Cardiac muscle cell (in vitro differentiated cells and primary cell): ENCODE measurements at regions not wholly inside any gene's neighbourhood (a gene's known extent, or its start where the extent isn't known, plus 50 kb on each side); places are given as distances from the start of the nearest gene placed in this dataset.

ENCODE experiments used
- DNase-seq, 2 donors: peaks; one replicate each; pipeline versions ENCODE4 v3.0.0 to v3.0.0-alpha.2; 2010 to 2017; ENCODE audit warnings: low read depth in 1 of 2, low spot score in 1 of 2
- H3K27ac ChIP-seq: fragments of 200-600 bp; sonication (generic); 2 replicates; pipeline ENCODE4 v1.5.1; 2016
- H3K27me3 ChIP-seq: fragments of 200-600 bp; sonication (generic); 2 replicates; pipeline ENCODE4 v1.6.0; 2016; ENCODE audit warnings: control low read depth
- H3K36me3 ChIP-seq: fragments of 200-600 bp; sonication (generic); 2 replicates; pipeline ENCODE4 v1.5.1; 2016; ENCODE audit warnings: control low read depth
- H3K4me1 ChIP-seq: fragments of 200-600 bp; sonication (generic); 2 replicates; pipeline ENCODE4 v1.8.1; 2017; ENCODE audit warnings: low read depth, mild to moderate bottlenecking, mixed run types
- H3K4me3 ChIP-seq: fragments of 200-600 bp; sonication (generic); 2 replicates; pipeline ENCODE4 v1.5.1; 2016; ENCODE audit warnings: mild to moderate bottlenecking
- H3K9me3 ChIP-seq: fragments of 200-600 bp; sonication (generic); 2 replicates; pipeline ENCODE4 v1.5.1; 2017; ENCODE audit warnings: low read depth, mild to moderate bottlenecking, control low read depth
- TF ChIP-seq, protein P1 (sequence below): IDR thresholded peaks from 2 replicates; pipeline ENCODE4 v1.5.1; 2012; ENCODE audit warnings: low read depth, mild to moderate bottlenecking, low read length

- peaks cover 34% of the 10 kb centered on the region for H3K27me3 ChIP-seq
- H3K27ac ChIP-seq = no peak overlapping the region
- no peaks in the 10 kb centered on the region for H3K36me3 ChIP-seq
- DNase-seq = no peak
- no peak overlapping the region for H3K4me3 ChIP-seq
- H3K4me1 ChIP-seq = no peaks in the 10 kb centered on the region
- H3K9me3 ChIP-seq = no peaks in the 10 kb centered on the region
- TF ChIP-seq, protein P1, sequence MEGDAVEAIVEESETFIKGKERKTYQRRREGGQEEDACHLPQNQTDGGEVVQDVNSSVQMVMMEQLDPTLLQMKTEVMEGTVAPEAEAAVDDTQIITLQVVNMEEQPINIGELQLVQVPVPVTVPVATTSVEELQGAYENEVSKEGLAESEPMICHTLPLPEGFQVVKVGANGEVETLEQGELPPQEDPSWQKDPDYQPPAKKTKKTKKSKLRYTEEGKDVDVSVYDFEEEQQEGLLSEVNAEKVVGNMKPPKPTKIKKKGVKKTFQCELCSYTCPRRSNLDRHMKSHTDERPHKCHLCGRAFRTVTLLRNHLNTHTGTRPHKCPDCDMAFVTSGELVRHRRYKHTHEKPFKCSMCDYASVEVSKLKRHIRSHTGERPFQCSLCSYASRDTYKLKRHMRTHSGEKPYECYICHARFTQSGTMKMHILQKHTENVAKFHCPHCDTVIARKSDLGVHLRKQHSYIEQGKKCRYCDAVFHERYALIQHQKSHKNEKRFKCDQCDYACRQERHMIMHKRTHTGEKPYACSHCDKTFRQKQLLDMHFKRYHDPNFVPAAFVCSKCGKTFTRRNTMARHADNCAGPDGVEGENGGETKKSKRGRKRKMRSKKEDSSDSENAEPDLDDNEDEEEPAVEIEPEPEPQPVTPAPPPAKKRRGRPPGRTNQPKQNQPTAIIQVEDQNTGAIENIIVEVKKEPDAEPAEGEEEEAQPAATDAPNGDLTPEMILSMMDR = no peak
Measured at GRCh38 chr3:43857361-43858293, 166.9 kb downstream of the ABHD5 start.

DNA sequence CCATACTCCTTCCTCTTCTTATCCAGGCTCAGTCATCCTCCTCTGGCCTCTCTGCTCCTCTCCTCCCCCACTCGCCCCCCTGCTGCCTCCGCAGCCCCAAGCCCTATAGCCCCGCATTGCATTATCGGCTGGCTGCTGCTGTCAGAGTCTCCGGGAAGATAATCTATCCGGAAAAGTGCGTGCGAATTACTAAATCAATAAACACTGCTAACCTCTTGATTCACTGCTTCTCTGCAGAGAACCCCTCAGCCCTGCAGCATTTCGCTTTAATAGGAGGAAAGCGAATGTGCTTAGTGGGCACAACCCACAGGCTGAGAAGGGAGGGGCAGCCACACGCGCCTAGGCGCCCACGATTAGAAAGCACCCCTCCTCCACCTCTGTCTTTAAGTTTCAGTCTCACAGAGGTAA is 167.6 kb downstream of the ABHD5 start:
- DNase-seq = no peak
- no peak overlapping the region for H3K4me3 ChIP-seq
- H3K27me3 ChIP-seq = peaks cover 34% of the 10 kb centered on the region
- H3K27ac ChIP-seq = no peak overlapping the region
- TF ChIP-seq, protein P1 = no peak
- no peaks in the 10 kb centered on the region for H3K9me3 ChIP-seq
- no peaks in the 10 kb centered on the region for H3K4me1 ChIP-seq
- no peaks in the 10 kb centered on the region for H3K36me3 ChIP-seq

DNA sequence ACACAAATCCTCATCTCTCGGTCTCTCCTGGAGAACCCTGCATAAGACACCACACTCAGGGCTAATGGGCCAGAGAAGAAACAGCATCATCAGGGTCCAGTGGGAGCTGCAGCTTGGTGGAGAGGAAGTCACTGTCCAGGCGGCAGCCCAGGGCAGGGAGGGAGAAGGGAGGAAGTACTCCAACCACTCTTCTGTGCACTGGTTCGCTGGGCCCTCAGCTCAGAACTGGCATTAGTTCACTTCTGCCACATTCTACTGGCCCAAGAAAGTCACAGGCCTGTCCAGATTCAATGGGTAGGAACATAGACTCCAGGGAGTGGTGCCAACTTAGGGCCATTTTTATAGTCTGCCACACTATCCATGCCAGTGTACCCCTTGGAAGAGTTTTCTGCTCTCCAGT is 169.0 kb downstream of the ABHD5 start:
- H3K36me3 ChIP-seq = no peaks in the 10 kb centered on the region
- H3K27ac ChIP-seq = no peak overlapping the region
- H3K4me3 ChIP-seq = no peak overlapping the region
- no peak for DNase-seq
- no peaks in the 10 kb centered on the region for H3K4me1 ChIP-seq
- H3K27me3 ChIP-seq = peaks cover 34% of the 10 kb centered on the region
- no peaks in the 10 kb centered on the region for H3K9me3 ChIP-seq
- TF ChIP-seq, protein P1 = no peak

GRCh38 chr3:43861635-43862034 is 170.9 kb downstream of the ABHD5 start:
- peaks cover 31% of the 10 kb centered on the region for H3K27me3 ChIP-seq
- H3K4me1 ChIP-seq = no peaks in the 10 kb centered on the region
- no peaks in the 10 kb centered on the region for H3K9me3 ChIP-seq
- H3K27ac ChIP-seq = no peak overlapping the region
- H3K36me3 ChIP-seq = no peaks in the 10 kb centered on the region
- H3K4me3 ChIP-seq = no peak overlapping the region
- TF ChIP-seq, protein P1 = no peak
- DNase-seq = no peak

GRCh38 chr3:43862470-43862869 is 171.7 kb downstream of the ABHD5 start:
- Histone ChIP-seq H3K4me3 (no peak overlapping the region), H3K9me3 (no peaks in the 10 kb centered on the region), H3K36me3 (no peaks in the 10 kb centered on the region), H3K4me1 (no peaks in the 10 kb centered on the region), H3K27me3 (peaks cover 23% of the 10 kb centered on the region), H3K27ac (no peak overlapping the region)
- DNase-seq = no peak
- TF ChIP-seq, protein P1 = no peak
